Gastroesophageal sphincter (tissue), 3 donors: ENCODE measurements at regions not wholly inside any gene's neighbourhood (a gene's known extent, or its start where the extent isn't known, plus 50 kb on each side); places are given as distances from the start of the nearest gene placed in this dataset.

Source experiments
- POLR2A ChIP-seq, 2 donors: fragments of 450-650 bp; IDR thresholded peaks; one replicate each; pipeline ENCODE4 v1.6.1; 2017; ENCODE audit warnings: antibody characterized with exemption in 2 of 2, mild to moderate bottlenecking in 2 of 2, moderate library complexity in 1 of 2
- POLR2AphosphoS5 ChIP-seq: sonication (generic); formaldehyde crosslinking; IDR thresholded peaks from one replicate; pipeline ENCODE4 v1.6.1; 2017; ENCODE audit warnings: antibody characterized with exemption
- TF ChIP-seq, protein P1 (sequence below), 4 experiments: fragments of 200-600 bp in 2 of 4; fragments of 450-650 bp in 2 of 4; sonication (generic) in 1 of 4; IDR thresholded peaks; one replicate each; pipeline ENCODE4 v1.5.1; 2017 to 2019; ENCODE audit warnings: antibody characterized with exemption in 4 of 4, mild to moderate bottlenecking in 2 of 4, moderate library complexity in 2 of 4

DNA sequence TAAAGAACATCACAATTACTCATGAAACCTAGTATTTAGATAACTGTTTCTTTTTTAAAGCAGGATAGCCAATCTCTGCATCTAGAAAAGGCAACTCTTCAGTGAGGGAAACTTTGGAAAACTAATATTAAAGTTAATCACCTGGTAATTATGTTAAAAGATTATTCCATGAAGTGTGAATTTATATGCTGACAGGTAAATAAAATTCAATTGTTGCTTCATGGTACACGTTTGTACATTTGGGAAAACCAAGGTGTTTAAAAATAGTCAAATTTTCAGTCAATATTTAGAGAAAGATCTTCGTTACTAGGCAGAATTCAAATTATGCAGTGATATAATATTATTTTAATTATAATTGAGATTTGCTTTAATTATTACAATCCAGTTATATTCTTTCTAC lies 100.1 kb upstream of the LRFN5 start:
- TF ChIP-seq, protein P1, sequence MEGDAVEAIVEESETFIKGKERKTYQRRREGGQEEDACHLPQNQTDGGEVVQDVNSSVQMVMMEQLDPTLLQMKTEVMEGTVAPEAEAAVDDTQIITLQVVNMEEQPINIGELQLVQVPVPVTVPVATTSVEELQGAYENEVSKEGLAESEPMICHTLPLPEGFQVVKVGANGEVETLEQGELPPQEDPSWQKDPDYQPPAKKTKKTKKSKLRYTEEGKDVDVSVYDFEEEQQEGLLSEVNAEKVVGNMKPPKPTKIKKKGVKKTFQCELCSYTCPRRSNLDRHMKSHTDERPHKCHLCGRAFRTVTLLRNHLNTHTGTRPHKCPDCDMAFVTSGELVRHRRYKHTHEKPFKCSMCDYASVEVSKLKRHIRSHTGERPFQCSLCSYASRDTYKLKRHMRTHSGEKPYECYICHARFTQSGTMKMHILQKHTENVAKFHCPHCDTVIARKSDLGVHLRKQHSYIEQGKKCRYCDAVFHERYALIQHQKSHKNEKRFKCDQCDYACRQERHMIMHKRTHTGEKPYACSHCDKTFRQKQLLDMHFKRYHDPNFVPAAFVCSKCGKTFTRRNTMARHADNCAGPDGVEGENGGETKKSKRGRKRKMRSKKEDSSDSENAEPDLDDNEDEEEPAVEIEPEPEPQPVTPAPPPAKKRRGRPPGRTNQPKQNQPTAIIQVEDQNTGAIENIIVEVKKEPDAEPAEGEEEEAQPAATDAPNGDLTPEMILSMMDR (IDR thresholded peaks at IDR 0.05), result no peak
- TF ChIP-seq POLR2AphosphoS5, result no peak
- TF ChIP-seq POLR2A (IDR thresholded peaks at IDR 0.05), result no peak
